Panc1 (cell line): ENCODE measurements at regions not wholly inside any gene's neighbourhood (a gene's known extent, or its start where the extent isn't known, plus 50 kb on each side); places are given as distances from the start of the nearest gene placed in this dataset.

Source experiments
- ATAC-seq: fragments of 200-7000 bp; cut with Tn5 transposase; 2 replicates; pipeline ENCODE4 v1.9.1; 2020; ENCODE audit warnings: mild to moderate bottlenecking, moderate library complexity
- BruUV-seq: library from RNA; stranded (reverse); fragments of 400-500 nt; replicated peaks from 2 replicates; lab custom pipeline; 2021; lab: Mats Ljungman, UMichigan
- CTCF ChIA-PET: fragments of 300-600 bp; sonication (Branson Sonifier 250); formaldehyde crosslinking; loops from one replicate; lab custom pipeline; 2022; ENCODE audit warnings: antibody characterized with exemption; lab: Charles Lee
- POLR2A ChIA-PET: fragments of 300-600 bp; sonication (Branson Sonifier 250); formaldehyde crosslinking; loops from one replicate; lab custom pipeline; 2022; ENCODE audit warnings: antibody characterized with exemption; lab: Charles Lee
- DNase-seq: peaks from one replicate; pipeline ENCODE4 v3.0.0-alpha.2; 2010; ENCODE audit warnings: low read depth, low spot score
- H3K27ac ChIP-seq: 2 replicates; pipeline ENCODE4 v1.5.1; 2011; ENCODE audit warnings: mild to moderate bottlenecking, low read length, inconsistent platforms
- H3K27me3 ChIP-seq: fragments of 200-500 bp; sonication (Bioruptor generic); 2 replicates; pipeline ENCODE4 v1.6.0; 2014; ENCODE audit warnings: low read length, inconsistent platforms; ENCODE audit not compliant: control insufficient read depth, insufficient read depth
- H3K36me3 ChIP-seq: fragments of 200-500 bp; sonication (Bioruptor generic); 2 replicates; pipeline ENCODE4 v1.5.1; 2014; ENCODE audit warnings: inconsistent platforms, mild to moderate bottlenecking, low read length, moderate library complexity; ENCODE audit not compliant: control insufficient read depth, insufficient read depth
- H3K4me1 ChIP-seq: 2 replicates; pipeline ENCODE4 v1.5.1; 2011; ENCODE audit warnings: inconsistent platforms, mild to moderate bottlenecking, low read length, moderate library complexity; ENCODE audit not compliant: control insufficient read depth, insufficient read depth
- H3K4me3 ChIP-seq, 2 experiments: 2 replicates each; pipeline ENCODE4 v1.5.1; 2011 to 2012; ENCODE audit warnings: low read depth in 2 of 2, low read length in 2 of 2, mild to moderate bottlenecking in 2 of 2, inconsistent platforms in 1 of 2, moderate library complexity in 1 of 2
- H3K9me3 ChIP-seq: fragments of 200-500 bp; sonication (Bioruptor generic); 2 replicates; pipeline ENCODE4 v1.5.1; 2014; ENCODE audit warnings: low read depth, mild to moderate bottlenecking, inconsistent platforms, low read length, moderate library complexity; ENCODE audit not compliant: control insufficient read depth, insufficient read depth
- POLR2AphosphoS5 ChIP-seq: IDR thresholded peaks from 2 replicates; pipeline ENCODE4 v1.6.1; 2012; ENCODE audit warnings: mild to moderate bottlenecking, low read depth, low read length, moderate library complexity
- SIN3A ChIP-seq: IDR thresholded peaks from 2 replicates; pipeline ENCODE4 v1.6.1; 2012; ENCODE audit warnings: low read depth, mild to moderate bottlenecking, low read length, moderate library complexity, borderline replicate concordance; ENCODE audit not compliant: insufficient read depth
- TCF7L2 ChIP-seq: IDR thresholded peaks from 2 replicates; pipeline ENCODE4 v1.6.1; 2011; ENCODE audit warnings: mild to moderate bottlenecking, low read depth, low read length, inconsistent platforms
- in situ Hi-C: cut with HindIII; loops from 2 replicates; pipeline ENCODE4 v1.10.0; 2016; ENCODE audit warnings: low sequenced_read_pairs, low pct_unique_long_range_greater_than_20kb
- intact Hi-C: fragments of 100-400 bp; cut with micrococcal nuclease; formaldehyde crosslinking; loops from one replicate; pipeline ENCODE4 v1.10.0; 2022; ENCODE audit not compliant: unreplicated experiment
- TF ChIP-seq, protein P1 (sequence below): fragments of 450-650 bp; IDR thresholded peaks from 2 replicates; pipeline ENCODE4 v1.5.1; 2017; ENCODE audit warnings: mild to moderate bottlenecking
- TF ChIP-seq, protein P2 (sequence below), 2 experiments: IDR thresholded peaks; 2 replicates each; pipeline ENCODE4 v1.6.1; 2011 to 2012; ENCODE audit warnings: low read depth in 2 of 2, control low read depth in 1 of 2, low read length in 1 of 2, mild to moderate bottlenecking in 1 of 2, moderate library complexity in 1 of 2; ENCODE audit not compliant: insufficient read depth in 1 of 2

DNA sequence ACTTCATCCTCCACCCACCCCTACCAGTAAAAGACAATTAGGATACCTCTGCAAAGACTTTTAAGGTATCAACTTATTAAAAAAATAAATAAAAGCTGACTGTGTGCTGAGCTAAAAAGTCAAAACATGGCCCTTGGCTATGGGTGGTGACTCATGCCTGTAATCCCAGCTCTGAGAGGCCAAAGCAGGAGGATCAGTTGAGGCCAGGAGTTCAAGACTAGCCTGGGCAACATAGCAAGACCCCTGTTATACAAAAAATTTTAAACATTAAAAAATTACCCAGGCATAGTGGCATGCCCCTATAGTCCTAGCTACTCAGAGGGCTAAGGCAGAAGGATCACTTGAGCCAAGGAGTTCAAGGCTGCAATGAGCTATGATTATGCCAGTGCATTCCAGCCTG is 110.8 kb upstream of the FOXN2 start:
- intact Hi-C loops = no loop called here
- DNase-seq (no peak), ATAC-seq (no peak)
- in situ Hi-C loops = no loop called here
- no peaks in the 10 kb centered on the region for H3K36me3 ChIP-seq
- CTCF ChIA-PET = interaction anchor here (0.8 kb wide), 1 partner anchor 67 kb away, joined by 3 read pairs; no protein-coding TSS in a partner anchor
- no TSS peak for BruUV-seq
- H3K4me3 ChIP-seq = no peak overlapping the region
- H3K27ac ChIP-seq = no peak overlapping the region
- TF ChIP-seq, protein P1, sequence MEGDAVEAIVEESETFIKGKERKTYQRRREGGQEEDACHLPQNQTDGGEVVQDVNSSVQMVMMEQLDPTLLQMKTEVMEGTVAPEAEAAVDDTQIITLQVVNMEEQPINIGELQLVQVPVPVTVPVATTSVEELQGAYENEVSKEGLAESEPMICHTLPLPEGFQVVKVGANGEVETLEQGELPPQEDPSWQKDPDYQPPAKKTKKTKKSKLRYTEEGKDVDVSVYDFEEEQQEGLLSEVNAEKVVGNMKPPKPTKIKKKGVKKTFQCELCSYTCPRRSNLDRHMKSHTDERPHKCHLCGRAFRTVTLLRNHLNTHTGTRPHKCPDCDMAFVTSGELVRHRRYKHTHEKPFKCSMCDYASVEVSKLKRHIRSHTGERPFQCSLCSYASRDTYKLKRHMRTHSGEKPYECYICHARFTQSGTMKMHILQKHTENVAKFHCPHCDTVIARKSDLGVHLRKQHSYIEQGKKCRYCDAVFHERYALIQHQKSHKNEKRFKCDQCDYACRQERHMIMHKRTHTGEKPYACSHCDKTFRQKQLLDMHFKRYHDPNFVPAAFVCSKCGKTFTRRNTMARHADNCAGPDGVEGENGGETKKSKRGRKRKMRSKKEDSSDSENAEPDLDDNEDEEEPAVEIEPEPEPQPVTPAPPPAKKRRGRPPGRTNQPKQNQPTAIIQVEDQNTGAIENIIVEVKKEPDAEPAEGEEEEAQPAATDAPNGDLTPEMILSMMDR = no peak
- TF ChIP-seq POLR2AphosphoS5 (no peak), SIN3A (no peak), TCF7L2 (no peak)
- TF ChIP-seq, protein P2, sequence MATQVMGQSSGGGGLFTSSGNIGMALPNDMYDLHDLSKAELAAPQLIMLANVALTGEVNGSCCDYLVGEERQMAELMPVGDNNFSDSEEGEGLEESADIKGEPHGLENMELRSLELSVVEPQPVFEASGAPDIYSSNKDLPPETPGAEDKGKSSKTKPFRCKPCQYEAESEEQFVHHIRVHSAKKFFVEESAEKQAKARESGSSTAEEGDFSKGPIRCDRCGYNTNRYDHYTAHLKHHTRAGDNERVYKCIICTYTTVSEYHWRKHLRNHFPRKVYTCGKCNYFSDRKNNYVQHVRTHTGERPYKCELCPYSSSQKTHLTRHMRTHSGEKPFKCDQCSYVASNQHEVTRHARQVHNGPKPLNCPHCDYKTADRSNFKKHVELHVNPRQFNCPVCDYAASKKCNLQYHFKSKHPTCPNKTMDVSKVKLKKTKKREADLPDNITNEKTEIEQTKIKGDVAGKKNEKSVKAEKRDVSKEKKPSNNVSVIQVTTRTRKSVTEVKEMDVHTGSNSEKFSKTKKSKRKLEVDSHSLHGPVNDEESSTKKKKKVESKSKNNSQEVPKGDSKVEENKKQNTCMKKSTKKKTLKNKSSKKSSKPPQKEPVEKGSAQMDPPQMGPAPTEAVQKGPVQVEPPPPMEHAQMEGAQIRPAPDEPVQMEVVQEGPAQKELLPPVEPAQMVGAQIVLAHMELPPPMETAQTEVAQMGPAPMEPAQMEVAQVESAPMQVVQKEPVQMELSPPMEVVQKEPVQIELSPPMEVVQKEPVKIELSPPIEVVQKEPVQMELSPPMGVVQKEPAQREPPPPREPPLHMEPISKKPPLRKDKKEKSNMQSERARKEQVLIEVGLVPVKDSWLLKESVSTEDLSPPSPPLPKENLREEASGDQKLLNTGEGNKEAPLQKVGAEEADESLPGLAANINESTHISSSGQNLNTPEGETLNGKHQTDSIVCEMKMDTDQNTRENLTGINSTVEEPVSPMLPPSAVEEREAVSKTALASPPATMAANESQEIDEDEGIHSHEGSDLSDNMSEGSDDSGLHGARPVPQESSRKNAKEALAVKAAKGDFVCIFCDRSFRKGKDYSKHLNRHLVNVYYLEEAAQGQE (IDR thresholded peaks at IDR 0.05; ENCODE audit: insufficient read depth in 1 of 2, low read depth in 2 of 2, low read length in 1 of 2) = no peak
- POLR2A ChIA-PET = no interaction called here
- H3K9me3 ChIP-seq = no peaks in the 10 kb centered on the region
- no peaks in the 10 kb centered on the region for H3K27me3 ChIP-seq
- H3K4me1 ChIP-seq = no peaks in the 10 kb centered on the region

DNA sequence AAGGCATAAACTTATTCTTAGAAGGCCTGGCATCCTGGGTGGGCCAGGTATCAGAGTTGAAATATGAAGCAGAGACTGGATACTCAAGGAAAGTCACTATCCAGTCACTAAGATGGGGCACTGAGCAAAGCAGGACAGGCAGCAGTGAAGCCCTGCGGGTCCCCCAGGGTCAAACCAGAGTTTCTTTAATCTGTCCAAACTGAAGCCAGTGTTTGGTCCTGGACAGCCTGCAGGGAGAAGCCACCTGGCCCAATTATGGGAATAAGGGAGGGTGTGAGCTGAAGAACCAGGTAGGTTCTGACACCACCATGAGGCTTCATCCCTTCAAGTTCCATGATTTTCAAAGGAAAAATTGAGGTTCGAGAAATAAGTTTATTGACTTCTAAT is 109.7 kb upstream of the FOXN2 start:
- no peaks in the 10 kb centered on the region for H3K36me3 ChIP-seq
- BruUV-seq = no TSS peak
- no peaks in the 10 kb centered on the region for H3K4me1 ChIP-seq
- no peak for DNase-seq
- no peak for ATAC-seq
- CTCF ChIA-PET = no interaction called here
- H3K27ac ChIP-seq = no peak overlapping the region
- intact Hi-C loops = no loop called here
- H3K4me3 ChIP-seq = no peak overlapping the region
- TF ChIP-seq, protein P2 (IDR thresholded peaks at IDR 0.05; ENCODE audit: insufficient read depth in 1 of 2, low read depth in 2 of 2, low read length in 1 of 2) = no peak
- POLR2A ChIA-PET = no interaction called here
- in situ Hi-C loops = no loop called here
- H3K9me3 ChIP-seq = no peaks in the 10 kb centered on the region
- H3K27me3 ChIP-seq = no peaks in the 10 kb centered on the region
